GM10248 (cell line): ENCODE measurements at regions not wholly inside any gene's neighbourhood (a gene's known extent, or its start where the extent isn't known, plus 50 kb on each side); places are given as distances from the start of the nearest gene placed in this dataset.

Experiments used
- CTCF ChIA-PET: fragments of 300-600 bp; sonication (Branson Sonifier 250); formaldehyde crosslinking; extraction: SDS; loops from one replicate; lab custom pipeline; 2021; ENCODE audit warnings: antibody characterized with exemption; lab: Yijun Ruan, JAX
- POLR2A ChIA-PET: fragments of 350-650 bp; sonication (Branson Sonifier 250); formaldehyde crosslinking; extraction: SDS; loops from one replicate; lab custom pipeline; 2020; ENCODE audit warnings: antibody characterized with exemption; lab: Yijun Ruan, JAX
- DNase-seq: peaks from one replicate; pipeline ENCODE4 v3.0.0; 2012; ENCODE audit errors: extremely low spot score
- CTCF ChIP-seq: IDR thresholded peaks from 2 replicates; pipeline ENCODE4 v1.5.1; 2012; ENCODE audit warnings: mild to moderate bottlenecking, low read depth; ENCODE audit errors: extremely low read depth, missing control alignments, control extremely low read depth

GRCh38 chr18:44035554-44035953 is 645.1 kb upstream of the SETBP1 start:
- POLR2A ChIA-PET, result no interaction called here
- TF ChIP-seq CTCF, result no peak
- CTCF ChIA-PET, result interaction anchor here (1.0 kb wide), 1 partner anchor 9 kb away, joined by 3 read pairs; no protein-coding TSS in a partner anchor
- no peak for DNase-seq

DNA sequence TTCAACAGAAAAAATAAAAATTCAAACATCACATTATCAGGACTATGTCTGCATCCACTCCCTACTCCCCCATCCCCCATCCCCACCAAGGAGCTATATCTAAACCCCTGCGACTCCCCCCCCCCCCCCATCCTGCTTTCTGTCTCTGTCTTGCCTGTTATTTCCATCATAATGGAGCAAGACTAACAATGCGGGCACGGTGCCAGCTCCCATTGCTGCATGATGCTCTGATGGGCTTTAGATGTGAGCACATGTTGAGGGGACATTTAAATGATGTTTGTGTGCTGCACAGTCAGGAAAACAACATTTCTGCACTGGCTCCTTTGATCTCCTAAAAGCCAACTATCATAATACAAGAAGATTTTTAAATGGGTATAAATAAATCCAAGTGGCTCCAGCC is 644.2 kb upstream of the SETBP1 start:
- POLR2A ChIA-PET, result no interaction called here
- no peak for TF ChIP-seq CTCF
- CTCF ChIA-PET, result interaction anchor here (0.9 to 1.0 kb wide), 2 partner anchors 8 to 12 kb away, joined by 3 read pairs; no protein-coding TSS in a partner anchor
- no peak for DNase-seq

- no peak for TF ChIP-seq CTCF
- ChIA-PET POLR2A (no interaction called here), CTCF (no interaction called here)
- no peak for DNase-seq
Observed at GRCh38 chr18:44039216-44039615, 641.5 kb upstream of the SETBP1 start.

DNA sequence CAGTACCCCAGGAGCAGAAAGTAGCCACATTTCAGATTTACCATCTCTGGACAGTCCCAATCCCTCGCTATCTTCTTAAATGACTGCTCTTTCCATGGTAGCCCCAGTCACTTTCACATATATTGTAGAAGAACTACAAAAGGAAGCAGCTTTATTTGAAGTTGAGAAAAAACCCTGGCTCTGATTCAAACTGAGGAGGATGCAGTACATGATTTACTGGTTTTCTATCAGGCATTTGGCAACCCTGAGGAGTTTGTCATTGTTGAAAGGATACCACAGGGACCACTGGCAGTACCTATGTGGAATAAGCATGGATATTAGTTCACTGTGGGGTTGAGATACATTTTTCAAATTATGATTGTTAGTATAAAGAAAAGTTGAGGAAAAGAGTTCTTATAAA is 640.9 kb upstream of the SETBP1 start:
- TF ChIP-seq CTCF, result no peak
- POLR2A ChIA-PET, result no interaction called here
- CTCF ChIA-PET, result no interaction called here
- no peak for DNase-seq

- no peak for TF ChIP-seq CTCF
- ChIA-PET POLR2A (no interaction called here), CTCF (no interaction called here)
- no peak for DNase-seq
Observed at GRCh38 chr18:44041553-44041952, 639.1 kb upstream of the SETBP1 start.

- TF ChIP-seq CTCF, result no peak
- no peak for DNase-seq
- CTCF ChIA-PET, result no interaction called here
- POLR2A ChIA-PET, result no interaction called here
Observed at GRCh38 chr18:44041961-44042360, 638.7 kb upstream of the SETBP1 start.
